CD14-positive monocyte (primary cell): ENCODE measurements at regions not wholly inside any gene's neighbourhood (a gene's known extent, or its start where the extent isn't known, plus 50 kb on each side); places are given as distances from the start of the nearest gene placed in this dataset.

Source experiments
- DNase-seq, 3 donors: peaks; one replicate each; pipeline ENCODE4 v3.0.0-alpha.2; 2011 to 2022
- H2AFZ ChIP-seq: 2 replicates; pipeline ENCODE4 v1.6.0; 2012; ENCODE audit warnings: mild to moderate bottlenecking, low read depth, low read length, inconsistent platforms; ENCODE audit not compliant: insufficient read depth, poor library complexity, severe bottlenecking
- H3K27ac ChIP-seq, 2 donors: 1 replicate in 1 of 2; 2 replicates in 1 of 2; pipeline ENCODE4 v1.5.1; 2012 to 2013; ENCODE audit warnings: low read length in 2 of 2, control low read depth in 1 of 2, inconsistent platforms in 1 of 2, low read depth in 1 of 2, mild to moderate bottlenecking in 1 of 2
- H3K27me3 ChIP-seq, 2 donors: one replicate each; pipeline versions ENCODE4 v1.6.0 to v1.6.1; 2011 to 2013; ENCODE audit warnings: low read length in 2 of 2; ENCODE audit not compliant: control insufficient read depth in 2 of 2, insufficient read depth in 2 of 2
- H3K36me3 ChIP-seq, 2 donors: replicated peaks in 1 of 2; 1 replicate in 1 of 2; 2 replicates in 1 of 2; pipeline versions ENCODE4 v1.5.1 to v1.6.1; 2012 to 2013; ENCODE audit warnings: low read length in 2 of 2, control low read depth in 1 of 2, inconsistent platforms in 1 of 2, mild to moderate bottlenecking in 1 of 2; ENCODE audit not compliant: insufficient read depth in 2 of 2, control insufficient read depth in 1 of 2
- H3K4me1 ChIP-seq, 2 donors: 1 replicate in 1 of 2; 2 replicates in 1 of 2; pipeline versions ENCODE4 v1.5.1 to v1.6.1; 2012 to 2013; ENCODE audit warnings: low read length in 2 of 2, control low read depth in 1 of 2, inconsistent platforms in 1 of 2, mild to moderate bottlenecking in 1 of 2, moderate library complexity in 1 of 2; ENCODE audit not compliant: insufficient read depth in 2 of 2, control insufficient read depth in 1 of 2
- H3K4me2 ChIP-seq: replicated peaks from 2 replicates; pipeline ENCODE3; 2012; ENCODE audit warnings: low read length, moderate library complexity, mild to moderate bottlenecking; ENCODE audit not compliant: poor library complexity, severe bottlenecking; ENCODE audit errors: extremely low read depth
- H3K4me3 ChIP-seq, 3 experiments: fragments of 200-600 bp in 1 of 3; sonication (generic) in 1 of 3; replicated peaks in 1 of 3; 1 replicate in 2 of 3; 2 replicates in 1 of 3; pipeline ENCODE4 v1.5.1; 2011 to 2013; ENCODE audit warnings: low read length in 3 of 3, mild to moderate bottlenecking in 3 of 3, control low read depth in 2 of 3, low read depth in 2 of 3, inconsistent platforms in 1 of 3, moderate library complexity in 1 of 3
- H3K79me2 ChIP-seq: 2 replicates; pipeline ENCODE4 v1.6.0; 2012; ENCODE audit warnings: mild to moderate bottlenecking, control low read depth, inconsistent platforms, low read length, moderate library complexity; ENCODE audit not compliant: insufficient read depth
- H3K9ac ChIP-seq: 2 replicates; pipeline ENCODE4 v1.6.0; 2017; ENCODE audit warnings: low read length, mild to moderate bottlenecking; ENCODE audit not compliant: insufficient read depth, poor library complexity, severe bottlenecking
- H3K9me3 ChIP-seq, 2 donors: replicated peaks in 1 of 2; 1 replicate in 1 of 2; 2 replicates in 1 of 2; pipeline versions ENCODE4 v1.5.1 to v1.6.1; 2012 to 2013; ENCODE audit warnings: low read length in 2 of 2, control low read depth in 1 of 2; ENCODE audit not compliant: control insufficient read depth in 1 of 2, insufficient read depth in 1 of 2
- H4K20me1 ChIP-seq: 2 replicates; pipeline ENCODE4 v1.6.0; 2012; ENCODE audit warnings: mild to moderate bottlenecking, low read length, control low read depth, moderate library complexity; ENCODE audit not compliant: insufficient read depth
- H3K27ac Mint-ChIP-seq, 7 donors: one replicate each; pipeline ENCODE4 v1.8.0; 2020; ENCODE audit warnings: mild to moderate bottlenecking in 7 of 7, mixed read lengths in 7 of 7, moderate library complexity in 6 of 7, inconsistent platforms in 2 of 7
- H3K27me3 Mint-ChIP-seq, 3 donors: one replicate each; pipeline ENCODE4 v1.8.0; 2021 to 2022; ENCODE audit warnings: low read depth in 3 of 3, mild to moderate bottlenecking in 3 of 3, mixed read lengths in 3 of 3, moderate library complexity in 3 of 3, inconsistent platforms in 1 of 3
- H3K36me3 Mint-ChIP-seq, 2 donors: one replicate each; pipeline ENCODE4 v1.8.0; 2020; ENCODE audit warnings: mixed read lengths in 2 of 2, inconsistent platforms in 1 of 2, mild to moderate bottlenecking in 1 of 2
- H3K4me1 Mint-ChIP-seq: one replicate; pipeline ENCODE4 v1.8.0; 2020; ENCODE audit warnings: mild to moderate bottlenecking, mixed read lengths
- H3K4me3 Mint-ChIP-seq, 2 donors: one replicate each; pipeline ENCODE4 v1.8.0; 2020; ENCODE audit warnings: mild to moderate bottlenecking in 2 of 2, mixed read lengths in 2 of 2, moderate library complexity in 1 of 2
- H3K9me3 Mint-ChIP-seq, 7 donors: one replicate each; pipeline ENCODE4 v1.8.0; 2020 to 2022; ENCODE audit warnings: mixed read lengths in 7 of 7, mild to moderate bottlenecking in 6 of 7, moderate library complexity in 6 of 7, inconsistent platforms in 2 of 7
- WGBS: methylation state at CpG from one replicate; pipeline ENCODE4 v1.1.5; 2013; ENCODE audit warnings: missing lambda C conversion rate; ENCODE audit not compliant: insufficient coverage; 5-methylcytosine and 5-hydroxymethylcytosine counted together
- intact Hi-C, 2 donors: fragments of 100-400 bp; cut with micrococcal nuclease; formaldehyde crosslinking; loops; one replicate each; pipeline versions ENCODE4 v1.15.0 to v1.15.1; 2023
- TF ChIP-seq, protein P1 (sequence below): fragments of 200-600 bp; IDR thresholded peaks from one replicate; pipeline ENCODE4 v1.8.0; 2022; ENCODE audit warnings: antibody characterized with exemption, mild to moderate bottlenecking

GRCh38 chr11:70833011-70833410 is 419.4 kb downstream of the SHANK2 start:
- Histone ChIP-seq H3K4me3 (no peak overlapping the region), H3K9me3 (no peaks in the 10 kb centered on the region), H4K20me1 (no peaks in the 10 kb centered on the region), H2AFZ (no peak overlapping the region), H3K4me2 (no peak overlapping the region), H3K27ac (no peak overlapping the region), H3K9ac (no peak overlapping the region), H3K79me2 (no peaks in the 10 kb centered on the region), H3K27me3 (peaks cover 0 to 2% of the 10 kb centered on the region in 2 donors), H3K36me3 (no peaks in the 10 kb centered on the region), H3K4me1 (no peaks in the 10 kb centered on the region)
- peaks cover 5 to 20% (median 13%) of the 10 kb centered on the region in 3 donors for H3K27me3 Mint-ChIP-seq
- 96% methylated on average over 11 of the region's 11 CpGs for WGBS
- no peaks in the 10 kb centered on the region for H3K4me1 Mint-ChIP-seq
- intact Hi-C loops = no loop called here
- TF ChIP-seq, protein P1, sequence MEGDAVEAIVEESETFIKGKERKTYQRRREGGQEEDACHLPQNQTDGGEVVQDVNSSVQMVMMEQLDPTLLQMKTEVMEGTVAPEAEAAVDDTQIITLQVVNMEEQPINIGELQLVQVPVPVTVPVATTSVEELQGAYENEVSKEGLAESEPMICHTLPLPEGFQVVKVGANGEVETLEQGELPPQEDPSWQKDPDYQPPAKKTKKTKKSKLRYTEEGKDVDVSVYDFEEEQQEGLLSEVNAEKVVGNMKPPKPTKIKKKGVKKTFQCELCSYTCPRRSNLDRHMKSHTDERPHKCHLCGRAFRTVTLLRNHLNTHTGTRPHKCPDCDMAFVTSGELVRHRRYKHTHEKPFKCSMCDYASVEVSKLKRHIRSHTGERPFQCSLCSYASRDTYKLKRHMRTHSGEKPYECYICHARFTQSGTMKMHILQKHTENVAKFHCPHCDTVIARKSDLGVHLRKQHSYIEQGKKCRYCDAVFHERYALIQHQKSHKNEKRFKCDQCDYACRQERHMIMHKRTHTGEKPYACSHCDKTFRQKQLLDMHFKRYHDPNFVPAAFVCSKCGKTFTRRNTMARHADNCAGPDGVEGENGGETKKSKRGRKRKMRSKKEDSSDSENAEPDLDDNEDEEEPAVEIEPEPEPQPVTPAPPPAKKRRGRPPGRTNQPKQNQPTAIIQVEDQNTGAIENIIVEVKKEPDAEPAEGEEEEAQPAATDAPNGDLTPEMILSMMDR = no peak
- peaks cover 0 to 3% (median 1%) of the 10 kb centered on the region in 7 donors for H3K9me3 Mint-ChIP-seq
- H3K36me3 Mint-ChIP-seq = no peaks in the 10 kb centered on the region
- H3K27ac Mint-ChIP-seq = no peak overlapping the region
- H3K4me3 Mint-ChIP-seq = no peak overlapping the region
- DNase-seq = no peak

- no peak overlapping the region for H2AFZ ChIP-seq
- H3K36me3 ChIP-seq = no peaks in the 10 kb centered on the region
- H3K9me3 ChIP-seq = no peaks in the 10 kb centered on the region
- Mint-ChIP-seq H3K27ac (no peak overlapping the region), H3K36me3 (no peaks in the 10 kb centered on the region), H3K4me1 (no peaks in the 10 kb centered on the region), H3K27me3 (peaks cover 3 to 20% (median 15%) of the 10 kb centered on the region in 3 donors), H3K9me3 (peaks cover 3 to 7% (median 4%) of the 10 kb centered on the region in 7 donors), H3K4me3 (no peak overlapping the region)
- intact Hi-C loops = no loop called here
- no peaks in the 10 kb centered on the region for H4K20me1 ChIP-seq
- DNase-seq = no peak
- H3K79me2 ChIP-seq = no peaks in the 10 kb centered on the region
- H3K27ac ChIP-seq = no peak overlapping the region
- no peak overlapping the region for H3K4me3 ChIP-seq
- H3K9ac ChIP-seq = no peak overlapping the region
- H3K4me1 ChIP-seq = no peaks in the 10 kb centered on the region
- H3K4me2 ChIP-seq = no peak overlapping the region
- TF ChIP-seq, protein P1 = no peak
- whole genome bisulfite sequencing = 53% methylated on average over 3 of the region's 5 CpGs
- H3K27me3 ChIP-seq = no peaks in the 10 kb centered on the region
Measured at GRCh38 chr11:70833554-70833953, 418.8 kb downstream of the SHANK2 start.
